SIG-M5 treated with dmso at 0.1 percent for 504 hours (cell line): ENCODE measurements at regions not wholly inside any gene's neighbourhood (a gene's known extent, or its start where the extent isn't known, plus 50 kb on each side); places are given as distances from the start of the nearest gene placed in this dataset.
A peak's percentile ranks its signal among the peaks of the same experiment; 100 is the strongest.

ENCODE experiments used
- DNase-seq: peaks from one replicate; lab custom pipeline; 2025; ENCODE audit not compliant: unreplicated experiment; lab: John Stamatoyannopoulos, UW

- peak; percentile 35 for DNase-seq
Measured at GRCh38 chr1:172799804-172800203, 140.9 kb downstream of the FASLG start.

GRCh38 chr1:172801771-172802322 is 142.9 kb downstream of the FASLG start:
- DNase-seq = peak; percentile 32

GRCh38 chr1:172809750-172810149 is 150.8 kb downstream of the FASLG start:
- DNase-seq = peak; percentile 17

- DNase-seq = no peak
Measured at GRCh38 chr1:172810480-172811175, 151.7 kb downstream of the FASLG start.

GRCh38 chr1:172811694-172812093 is 152.8 kb downstream of the FASLG start:
- no peak for DNase-seq

- no peak for DNase-seq
Measured at GRCh38 chr1:172812118-172812517, 153.2 kb downstream of the FASLG start.

- no peak for DNase-seq
Measured at GRCh38 chr1:172813330-172813729, 154.4 kb downstream of the FASLG start.

GRCh38 chr1:172814428-172814827 is 155.5 kb downstream of the FASLG start:
- no peak for DNase-seq

- no peak for DNase-seq
Measured at GRCh38 chr1:172815740-172816139, 156.8 kb downstream of the FASLG start.

- DNase-seq = peak; percentile 77
Measured at GRCh38 chr1:172818841-172819527, 160.1 kb downstream of the FASLG start.

GRCh38 chr1:172820475-172821158 is 161.7 kb downstream of the FASLG start:
- DNase-seq = no peak

GRCh38 chr1:172821609-172822274 is 162.8 kb downstream of the FASLG start:
- DNase-seq = no peak

GRCh38 chr1:172822886-172823285 is 164.0 kb downstream of the FASLG start:
- DNase-seq = no peak

- DNase-seq = no peak
Measured at GRCh38 chr1:172823534-172823933, 164.6 kb downstream of the FASLG start.

GRCh38 chr1:172824209-172824608 is 165.3 kb downstream of the FASLG start:
- DNase-seq = peak; percentile 9

- peak; percentile 59 for DNase-seq
Measured at GRCh38 chr1:172826096-172826741, 167.3 kb downstream of the FASLG start.

- DNase-seq = peak; percentile 32
Measured at GRCh38 chr1:172827301-172827700, 168.4 kb downstream of the FASLG start.

GRCh38 chr1:172827841-172828240 is 168.9 kb downstream of the FASLG start:
- no peak for DNase-seq

- DNase-seq = no peak
Measured at GRCh38 chr1:172832006-172832725, 173.3 kb downstream of the FASLG start.

GRCh38 chr1:172833954-172834353 is 175.1 kb downstream of the FASLG start:
- DNase-seq = no peak
